HCT116 (cell line): ENCODE measurements at regions not wholly inside any gene's neighbourhood (a gene's known extent, or its start where the extent isn't known, plus 50 kb on each side); places are given as distances from the start of the nearest gene placed in this dataset.

Experiments
- ATAC-seq: fragments of 200-7000 bp; cut with Tn5 transposase; 2 replicates; pipeline ENCODE4 v1.9.1; 2020; ENCODE audit warnings: mild to moderate bottlenecking, moderate library complexity
- BruUV-seq: library from RNA; stranded (reverse); fragments of 400-500 nt; replicated peaks from 2 replicates; lab custom pipeline; 2021; lab: Mats Ljungman, UMichigan
- CTCF ChIA-PET: fragments of 300-600 bp; sonication (Branson Sonifier 250); formaldehyde crosslinking; loops from one replicate; lab custom pipeline; 2021; ENCODE audit warnings: antibody characterized with exemption; lab: Charles Lee
- POLR2A ChIA-PET: fragments of 300-600, 350-600 bp; sonication (Branson Sonifier 250); formaldehyde crosslinking; loops from one replicate; lab custom pipeline; 2021; ENCODE audit warnings: antibody characterized with exemption; lab: Charles Lee
- RAD21 ChIA-PET, 2 experiments: fragments of 300-600 bp; sonication (Branson Sonifier 250); formaldehyde crosslinking; loops; one replicate each; lab custom pipeline; 2023; ENCODE audit warnings: low total read pairs in 2 of 2; ENCODE audit not compliant: uncharacterized antibody in 2 of 2, unreplicated experiment in 2 of 2, low non-redundant PET in 1 of 2; lab: Charles Lee
- DNase-seq: peaks from one replicate; pipeline ENCODE4 v3.0.0-alpha.2; 2010; ENCODE audit warnings: low read depth, low spot score
- H2AFZ ChIP-seq: fragments of 200-600 bp; shearing (Covaris generic), sonication (generic); 2 replicates; pipeline ENCODE4 v1.6.1; 2017; ENCODE audit warnings: low read depth, mixed run types, mixed read lengths, antibody characterized with exemption, low read length; ENCODE audit not compliant: poor library complexity, severe bottlenecking
- H3K27ac ChIP-seq: 2 replicates; pipeline ENCODE4 v1.5.1; 2012; ENCODE audit warnings: low read depth, low read length
- H3K27me3 ChIP-seq: fragments of 200-600 bp; sonication (generic); 2 replicates; pipeline ENCODE4 v1.6.1; 2016; ENCODE audit warnings: mixed run types, low read length, mixed read lengths; ENCODE audit not compliant: insufficient read depth
- H3K36me3 ChIP-seq, 2 experiments: fragments of 200-500 bp in 1 of 2; fragments of 200-600 bp in 1 of 2; sonication (Bioruptor generic) in 1 of 2; sonication (generic) in 1 of 2; 2 replicates each; pipeline versions ENCODE4 v1.5.1 to v1.6.1; 2014 to 2016; ENCODE audit warnings: low read length in 2 of 2, inconsistent platforms in 1 of 2, mixed read lengths in 1 of 2, mixed run types in 1 of 2; ENCODE audit not compliant: insufficient read depth in 2 of 2, control insufficient read depth in 1 of 2
- H3K4me1 ChIP-seq, 2 experiments: fragments of 200-600 bp in 1 of 2; sonication (generic) in 1 of 2; 2 replicates each; pipeline versions ENCODE4 v1.5.1 to v1.6.1; 2012 to 2017; ENCODE audit warnings: low read length in 2 of 2, inconsistent platforms in 1 of 2, mild to moderate bottlenecking in 1 of 2, mixed read lengths in 1 of 2, mixed run types in 1 of 2, moderate library complexity in 1 of 2; ENCODE audit not compliant: insufficient read depth in 2 of 2, control insufficient read depth in 1 of 2
- H3K4me2 ChIP-seq: fragments of 200-600 bp; sonication (generic); 2 replicates; pipeline ENCODE4 v1.6.1; 2017; ENCODE audit warnings: mixed run types, low read length, mixed read lengths
- H3K4me3 ChIP-seq, 2 experiments: fragments of 200-600 bp in 1 of 2; sonication (generic) in 1 of 2; replicated peaks in 1 of 2; 2 replicates each; pipeline ENCODE4 v1.5.1; 2011 to 2016; ENCODE audit warnings: low read length in 2 of 2, control low read depth in 1 of 2, low read depth in 1 of 2, mild to moderate bottlenecking in 1 of 2, mixed read lengths in 1 of 2, mixed run types in 1 of 2
- H3K79me2 ChIP-seq: fragments of 200-600 bp; sonication (generic); 2 replicates; pipeline ENCODE4 v1.6.1; 2017; ENCODE audit warnings: mild to moderate bottlenecking, mixed run types, low read length, moderate library complexity, mixed read lengths; ENCODE audit not compliant: insufficient read depth
- H3K9ac ChIP-seq: fragments of 200-600 bp; sonication (generic); 2 replicates; pipeline ENCODE4 v1.6.1; 2016; ENCODE audit warnings: low read length, mixed read lengths
- H3K9me2 ChIP-seq: fragments of 200-600 bp; sonication (generic), shearing (Covaris generic); 2 replicates; pipeline ENCODE4 v1.6.1; 2017; ENCODE audit warnings: mixed run types, mild to moderate bottlenecking, moderate library complexity; ENCODE audit not compliant: insufficient read depth
- H3K9me3 ChIP-seq, 2 experiments: fragments of 200-500 bp in 1 of 2; fragments of 200-600 bp in 1 of 2; sonication (Bioruptor generic) in 1 of 2; sonication (generic) in 1 of 2; 2 replicates each; pipeline ENCODE4 v1.6.1; 2014 to 2017; ENCODE audit warnings: low read length in 2 of 2, mixed read lengths in 2 of 2, inconsistent platforms in 1 of 2, low read depth in 1 of 2, mild to moderate bottlenecking in 1 of 2, mixed run types in 1 of 2, moderate library complexity in 1 of 2; ENCODE audit not compliant: control insufficient read depth in 1 of 2, insufficient read depth in 1 of 2
- H4K20me1 ChIP-seq: fragments of 200-600 bp; sonication (generic), shearing (Covaris generic); 2 replicates; pipeline ENCODE4 v1.6.1; 2017; ENCODE audit warnings: mixed run types, mild to moderate bottlenecking, moderate library complexity; ENCODE audit not compliant: insufficient read depth
- ATF3 ChIP-seq: IDR thresholded peaks from 2 replicates; pipeline ENCODE4 v1.6.1; 2012
- CBX3 ChIP-seq: IDR thresholded peaks from 2 replicates; pipeline ENCODE4 v1.6.1; 2012; ENCODE audit warnings: low read depth
- EGR1 ChIP-seq: IDR thresholded peaks from 2 replicates; pipeline ENCODE4 v1.6.1; 2012; ENCODE audit warnings: low read depth
- ELF1 ChIP-seq: IDR thresholded peaks from 2 replicates; pipeline ENCODE4 v1.6.1; 2012; ENCODE audit warnings: low read depth, borderline replicate concordance
- EZH2phosphoT487 ChIP-seq: fragments of 200-600 bp; IDR thresholded peaks from 2 replicates; pipeline ENCODE4 v1.6.1; 2018; ENCODE audit warnings: antibody characterized with exemption, borderline replicate concordance
- FOSL1 ChIP-seq: IDR thresholded peaks from 2 replicates; pipeline ENCODE4 v1.6.1; 2012; ENCODE audit warnings: low read depth
- JUND ChIP-seq: IDR thresholded peaks from 2 replicates; pipeline ENCODE4 v1.6.1; 2012
- POLR2A ChIP-seq: IDR thresholded peaks from 2 replicates; pipeline ENCODE4 v1.7.0; 2011; ENCODE audit warnings: borderline replicate concordance; ENCODE audit not compliant: insufficient read depth, insufficient read length; ENCODE audit errors: extremely low read depth
- POLR2AphosphoS5 ChIP-seq: IDR thresholded peaks from 2 replicates; pipeline ENCODE4 v1.6.1; 2011; ENCODE audit warnings: mild to moderate bottlenecking, low read depth, low read length, moderate library complexity
- RAD21 ChIP-seq: IDR thresholded peaks from 2 replicates; pipeline ENCODE4 v1.6.1; 2012; ENCODE audit warnings: low read depth, mild to moderate bottlenecking
- REST ChIP-seq: IDR thresholded peaks from 2 replicates; pipeline ENCODE4 v1.6.1; 2012; ENCODE audit warnings: low read depth
- SIN3A ChIP-seq: IDR thresholded peaks from 2 replicates; pipeline ENCODE4 v1.6.1; 2012; ENCODE audit warnings: low read depth
- SP1 ChIP-seq: IDR thresholded peaks from 2 replicates; pipeline ENCODE4 v1.6.1; 2012; ENCODE audit warnings: low read depth
- TCF7L2 ChIP-seq: IDR thresholded peaks from 2 replicates; pipeline ENCODE4 v1.7.0; 2011; ENCODE audit warnings: borderline replicate concordance, inconsistent platforms; ENCODE audit not compliant: insufficient read depth, insufficient read length; ENCODE audit errors: extremely low read depth
- ZBTB33 ChIP-seq: IDR thresholded peaks from 2 replicates; pipeline ENCODE4 v1.6.1; 2011; ENCODE audit warnings: mild to moderate bottlenecking, low read length, moderate library complexity; ENCODE audit not compliant: insufficient replicate concordance; ENCODE audit errors: extremely low read depth
- ZFX ChIP-seq: fragments of 450-650 bp; IDR thresholded peaks from 2 replicates; pipeline ENCODE4 v1.6.1; 2017
- ZNF274 ChIP-seq: fragments of 200-500 bp; sonication (Bioruptor generic); IDR thresholded peaks from 2 replicates; pipeline ENCODE4 v1.6.1; 2014; ENCODE audit warnings: mild to moderate bottlenecking, low read depth, low read length, inconsistent platforms
- intact Hi-C: fragments of 100-400 bp; cut with micrococcal nuclease; formaldehyde crosslinking; loops from 2 replicates; pipeline ENCODE4 v1.10.0; 2022
- TF ChIP-seq, protein P1 (sequence below), 3 experiments: fragments of 200-600 bp in 1 of 3; sonication (generic) in 1 of 3; IDR thresholded peaks in 2 of 3; conservative IDR thresholded peaks in 1 of 3; 2 replicates each; pipeline ENCODE4 v1.5.1; 2012 to 2017; ENCODE audit warnings: low read depth in 2 of 3, low read length in 2 of 3, antibody characterized with exemption in 1 of 3, borderline replicate concordance in 1 of 3, control low read depth in 1 of 3, mild to moderate bottlenecking in 1 of 3, mixed read lengths in 1 of 3, mixed run types in 1 of 3, moderate library complexity in 1 of 3; ENCODE audit not compliant: insufficient read depth in 1 of 3
- TF ChIP-seq, protein P2 (sequence below): IDR thresholded peaks from 2 replicates; pipeline ENCODE4 v1.6.1; 2012

GRCh38 chr6:105839266-105839665 is 246.9 kb upstream of the PRDM1 start:
- Histone ChIP-seq H3K4me3 (no peak overlapping the region), H3K27ac (no peak overlapping the region), H4K20me1 (no peaks in the 10 kb centered on the region), H3K4me2 (no peak overlapping the region), H3K4me1 (no peaks in the 10 kb centered on the region), H3K36me3 (no peaks in the 10 kb centered on the region), H3K9me2 (no peaks in the 10 kb centered on the region), H3K9me3 (no peaks in the 10 kb centered on the region)
- POLR2A ChIA-PET, result no interaction called here
- intact Hi-C loops, result loop anchor here (5.0 kb wide), 1 partner anchor 107 kb away; no protein-coding TSS in a partner anchor
- CTCF ChIA-PET, result no interaction called here
- DNase-seq, result no peak
- BruUV-seq, result no TSS peak
- TF ChIP-seq, protein P1, sequence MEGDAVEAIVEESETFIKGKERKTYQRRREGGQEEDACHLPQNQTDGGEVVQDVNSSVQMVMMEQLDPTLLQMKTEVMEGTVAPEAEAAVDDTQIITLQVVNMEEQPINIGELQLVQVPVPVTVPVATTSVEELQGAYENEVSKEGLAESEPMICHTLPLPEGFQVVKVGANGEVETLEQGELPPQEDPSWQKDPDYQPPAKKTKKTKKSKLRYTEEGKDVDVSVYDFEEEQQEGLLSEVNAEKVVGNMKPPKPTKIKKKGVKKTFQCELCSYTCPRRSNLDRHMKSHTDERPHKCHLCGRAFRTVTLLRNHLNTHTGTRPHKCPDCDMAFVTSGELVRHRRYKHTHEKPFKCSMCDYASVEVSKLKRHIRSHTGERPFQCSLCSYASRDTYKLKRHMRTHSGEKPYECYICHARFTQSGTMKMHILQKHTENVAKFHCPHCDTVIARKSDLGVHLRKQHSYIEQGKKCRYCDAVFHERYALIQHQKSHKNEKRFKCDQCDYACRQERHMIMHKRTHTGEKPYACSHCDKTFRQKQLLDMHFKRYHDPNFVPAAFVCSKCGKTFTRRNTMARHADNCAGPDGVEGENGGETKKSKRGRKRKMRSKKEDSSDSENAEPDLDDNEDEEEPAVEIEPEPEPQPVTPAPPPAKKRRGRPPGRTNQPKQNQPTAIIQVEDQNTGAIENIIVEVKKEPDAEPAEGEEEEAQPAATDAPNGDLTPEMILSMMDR (IDR thresholded peaks at IDR 0.05 in 2 of 3, conservative IDR thresholded peaks at IDR 0.05 in 1 of 3; ENCODE audit: borderline replicate concordance in 1 of 3, insufficient read depth in 1 of 3, low read depth in 2 of 3, low read length in 2 of 3), result no peak
- TF ChIP-seq ATF3, result no peak
- TF ChIP-seq SIN3A, result no peak
- TF ChIP-seq ZFX, result no peak
- no peak for TF ChIP-seq POLR2A
- no peak for TF ChIP-seq EGR1
- no peak for TF ChIP-seq TCF7L2
- TF ChIP-seq REST, result no peak
- TF ChIP-seq EZH2phosphoT487, result no peak
- TF ChIP-seq JUND, result no peak
- no peak for TF ChIP-seq SP1
- no peak for TF ChIP-seq RAD21
- TF ChIP-seq, protein P2, sequence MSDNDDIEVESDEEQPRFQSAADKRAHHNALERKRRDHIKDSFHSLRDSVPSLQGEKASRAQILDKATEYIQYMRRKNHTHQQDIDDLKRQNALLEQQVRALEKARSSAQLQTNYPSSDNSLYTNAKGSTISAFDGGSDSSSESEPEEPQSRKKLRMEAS, result no peak
- no peak for TF ChIP-seq CBX3
- TF ChIP-seq ZBTB33, result no peak
- TF ChIP-seq ELF1, result no peak
- no peak for TF ChIP-seq ZNF274
- no peak for TF ChIP-seq FOSL1
- no peak for TF ChIP-seq POLR2AphosphoS5
- TF ChIP-seq, all 23 proteins: peak for 0
- no peaks in the 10 kb centered on the region for H3K79me2 ChIP-seq
- RAD21 ChIA-PET, result no interaction called here
- no peak overlapping the region for H2AFZ ChIP-seq
- ATAC-seq, result no peak
- no peaks in the 10 kb centered on the region for H3K27me3 ChIP-seq
- no peak overlapping the region for H3K9ac ChIP-seq
